ENCODE measurements at regions not wholly inside any gene's neighbourhood (a gene's known extent, or its start where the extent isn't known, plus 50 kb on each side); places are given as distances from the start of the nearest gene placed in this dataset.
"Not testable (repeated sequence)": the region's sequence is repeated elsewhere in the genome, so short reads cannot be mapped to it uniquely, and the experiment has no call there.

- DNase-seq, result no peak
Measured at GRCh38 chr2:239723486-239724193, 301.5 kb downstream of the NDUFA10 start.

GRCh38 chr2:239722760-239723470, 302.2 kb downstream of the NDUFA10 start:
- DNase-seq, result no peak

DNA sequence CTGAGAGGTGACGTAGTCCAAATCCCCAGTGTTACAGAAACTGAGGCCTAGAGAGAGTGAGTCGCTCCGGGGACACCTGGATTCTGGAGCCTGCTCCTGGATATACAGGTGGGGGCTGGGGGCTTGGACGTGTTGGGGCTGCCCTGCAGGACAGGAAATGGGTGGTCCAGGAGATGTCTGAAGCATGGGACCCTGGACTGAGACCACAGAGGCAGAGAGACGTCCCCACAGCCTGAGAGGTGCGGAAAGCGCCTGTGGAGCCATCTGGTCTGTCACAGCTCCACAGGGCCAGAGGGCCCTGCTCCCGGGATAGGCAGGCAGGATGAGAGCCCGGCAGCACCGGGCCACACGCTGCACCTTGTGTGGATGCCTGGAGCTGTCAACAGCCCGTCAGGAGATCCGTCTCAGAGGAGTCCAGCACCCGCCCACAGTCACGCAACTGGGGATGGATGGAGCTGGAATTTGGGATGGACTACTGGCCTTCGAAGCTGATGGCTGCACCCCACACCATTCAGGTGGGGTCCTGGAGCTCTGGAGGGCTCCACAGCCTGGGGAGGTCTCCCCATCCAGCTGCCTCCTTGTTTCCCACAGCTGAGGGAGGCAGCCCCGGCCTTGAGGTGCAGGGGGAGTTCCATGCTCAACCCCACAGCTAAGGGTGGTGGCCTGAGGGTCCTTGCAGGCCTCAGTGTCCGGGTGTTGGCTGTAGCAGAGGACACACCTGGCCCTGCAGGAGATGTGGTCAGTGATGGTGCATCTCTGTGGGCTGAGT, 303.0 kb downstream of the NDUFA10 start:
- no peak for DNase-seq

GRCh38 chr2:239721531-239721930, 303.6 kb downstream of the NDUFA10 start:
- no peak for DNase-seq

DNA sequence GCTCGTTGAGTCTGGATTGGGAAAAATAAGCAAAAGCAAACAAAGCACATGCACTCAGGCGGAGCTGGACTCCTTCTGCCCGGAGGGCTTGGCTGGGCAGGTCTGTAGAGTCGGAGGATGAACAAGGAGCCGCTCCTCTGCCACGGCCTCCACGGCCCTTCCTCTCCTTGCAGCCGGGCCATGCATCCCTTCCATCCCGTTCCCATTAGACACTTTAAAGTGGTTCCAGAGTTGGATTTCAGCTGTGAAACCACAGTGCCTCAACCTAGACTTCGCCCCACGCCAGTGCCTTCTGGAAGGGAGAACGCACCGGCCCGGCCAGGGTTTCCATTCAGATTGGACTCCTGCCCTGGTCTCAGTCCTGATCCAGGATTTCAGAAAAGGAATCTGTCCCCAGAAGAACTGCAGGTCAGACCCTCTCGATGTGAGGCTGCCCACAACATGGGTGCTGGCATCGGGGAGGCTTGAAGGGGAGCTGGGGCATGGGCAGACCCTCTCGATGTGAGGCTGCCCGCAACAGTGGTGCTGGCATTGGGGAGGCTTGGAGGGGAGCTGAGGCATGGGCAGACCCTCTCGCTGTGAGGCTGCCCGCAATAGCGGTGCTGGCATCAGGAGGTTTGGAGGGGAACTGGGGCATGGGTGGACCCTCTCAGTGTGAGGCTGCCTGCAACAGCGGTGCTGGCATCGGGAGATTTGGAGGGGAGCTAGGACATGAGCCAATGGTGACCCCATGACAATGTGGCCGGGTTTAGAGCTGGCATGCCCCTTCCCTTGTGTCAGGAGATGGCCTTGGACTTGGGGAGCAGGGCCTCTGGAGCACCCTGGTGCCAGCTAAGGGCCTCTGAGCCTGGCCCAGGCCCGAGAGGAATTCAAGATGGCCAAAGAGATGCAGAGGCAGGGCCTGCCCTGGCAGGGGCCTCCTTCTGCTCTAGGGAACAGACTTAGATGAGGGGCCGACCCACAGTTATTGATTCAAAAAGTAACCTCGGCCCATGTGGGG, 304.5 kb downstream of the NDUFA10 start:
- no peak for DNase-seq

DNA sequence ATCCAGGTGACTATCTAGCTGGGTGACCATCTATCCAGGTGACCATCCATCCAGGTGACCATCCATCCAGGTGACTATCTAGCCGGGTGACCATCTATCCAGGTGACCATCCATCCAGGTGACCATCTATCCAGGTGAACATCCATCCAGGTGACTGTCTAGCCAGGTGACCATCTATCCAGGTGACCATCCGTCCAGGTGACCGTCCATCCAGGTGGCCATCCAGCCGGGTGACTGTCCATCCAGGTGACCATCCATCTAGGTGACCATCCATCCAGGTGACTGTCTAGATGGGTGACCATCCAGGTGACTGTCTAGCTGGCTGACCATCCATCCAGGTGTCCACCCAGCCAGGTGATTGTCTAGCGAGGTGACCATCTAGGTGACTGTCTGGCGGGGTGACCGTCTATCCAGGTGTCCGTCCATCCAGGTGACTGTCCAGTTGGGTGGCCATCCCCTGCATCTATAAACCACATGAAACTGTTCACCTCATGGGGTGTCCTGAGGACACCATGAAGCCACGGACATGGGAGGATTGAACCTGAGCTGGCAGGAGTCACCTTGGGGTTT, 305.3 kb downstream of the NDUFA10 start:
- DNase-seq, result no peak

DNA sequence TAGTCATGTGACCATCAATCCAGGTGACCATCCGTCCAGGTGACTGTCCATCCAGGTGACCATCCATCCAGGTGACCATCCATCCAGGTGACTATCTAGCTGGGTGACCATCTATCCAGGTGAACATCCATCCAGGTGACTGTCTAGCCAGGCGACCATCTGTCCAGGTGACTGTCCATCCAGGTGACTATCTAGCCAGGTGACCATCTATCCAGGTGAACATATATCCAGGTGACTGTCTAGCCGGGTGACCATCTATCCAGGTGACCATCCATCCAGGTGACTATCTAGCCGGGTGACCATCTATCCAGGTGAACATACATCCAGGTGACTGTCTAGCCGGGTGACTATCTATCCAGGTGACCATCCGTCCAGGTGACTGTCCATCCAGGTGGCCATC, 306.2 kb downstream of the NDUFA10 start:
- DNase-seq, result not testable (repeated sequence)

- no peak for DNase-seq
Measured at GRCh38 chr2:239717706-239718105, 307.4 kb downstream of the NDUFA10 start.

GRCh38 chr2:239717319-239717675, 307.8 kb downstream of the NDUFA10 start:
- no peak for DNase-seq

- no peak for DNase-seq
Measured at GRCh38 chr2:239716536-239717318, 308.4 kb downstream of the NDUFA10 start.

- no peak for DNase-seq
Measured at GRCh38 chr2:239716009-239716408, 309.1 kb downstream of the NDUFA10 start.

DNA sequence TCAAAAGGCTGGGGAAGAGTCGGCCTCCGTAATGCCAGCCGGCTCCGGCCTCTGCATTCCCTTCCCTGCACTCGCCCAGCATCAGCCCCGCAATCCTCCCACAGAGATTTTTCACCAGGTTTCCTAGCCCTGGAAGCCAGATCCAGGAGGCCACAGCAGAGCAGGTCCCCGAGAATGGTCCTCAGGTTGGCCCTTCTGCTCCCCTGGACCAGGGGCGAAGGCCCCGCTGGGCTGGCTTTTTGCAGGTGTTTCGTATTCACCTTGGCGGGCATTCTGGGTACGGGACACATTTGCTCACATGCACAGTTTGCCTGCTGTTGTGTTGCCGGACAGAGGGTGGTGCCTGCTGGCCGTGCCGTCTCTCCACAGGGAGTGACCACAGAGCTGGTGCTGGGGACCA, 309.5 kb downstream of the NDUFA10 start:
- no peak for DNase-seq

GRCh38 chr2:239715202-239715601, 309.9 kb downstream of the NDUFA10 start:
- no peak for DNase-seq

GRCh38 chr2:239714116-239714515, 311.0 kb downstream of the NDUFA10 start:
- no peak for DNase-seq

- no peak for DNase-seq
Measured at GRCh38 chr2:239712755-239713154, 311.9 kb upstream of the HDAC4 start.

DNA sequence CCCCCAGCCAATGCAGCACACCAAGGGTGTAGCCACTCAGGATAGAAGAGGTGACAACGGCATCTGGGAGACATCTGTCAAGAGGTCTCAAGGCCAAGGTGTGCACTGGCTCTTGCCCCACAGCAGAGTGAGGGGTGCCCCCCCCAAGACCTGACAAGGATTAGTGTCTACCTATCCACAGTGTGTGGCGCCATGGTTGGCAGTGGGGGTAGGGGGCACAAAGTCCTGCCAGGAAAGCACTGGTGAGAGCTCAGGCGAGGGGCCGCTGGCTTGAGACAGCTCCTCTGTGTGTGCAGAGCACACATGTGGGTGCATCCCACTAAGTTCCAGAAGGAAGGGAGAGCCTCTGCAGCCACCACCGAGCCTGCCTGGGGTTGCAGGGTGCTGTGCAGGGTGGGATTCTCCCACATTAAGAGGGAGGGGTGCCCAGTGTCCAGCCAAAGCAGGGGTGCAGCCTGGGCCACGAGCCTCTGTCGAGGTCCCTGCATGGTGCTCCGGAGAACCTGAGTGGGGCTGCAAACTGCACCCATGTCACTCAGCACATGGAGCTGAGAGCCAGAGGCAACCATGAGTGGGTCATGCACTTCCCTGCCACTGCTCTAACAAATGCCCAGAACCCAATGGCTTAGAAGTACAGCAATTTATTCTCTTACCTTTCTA, 311.2 kb upstream of the HDAC4 start:
- DNase-seq, result no peak

DNA sequence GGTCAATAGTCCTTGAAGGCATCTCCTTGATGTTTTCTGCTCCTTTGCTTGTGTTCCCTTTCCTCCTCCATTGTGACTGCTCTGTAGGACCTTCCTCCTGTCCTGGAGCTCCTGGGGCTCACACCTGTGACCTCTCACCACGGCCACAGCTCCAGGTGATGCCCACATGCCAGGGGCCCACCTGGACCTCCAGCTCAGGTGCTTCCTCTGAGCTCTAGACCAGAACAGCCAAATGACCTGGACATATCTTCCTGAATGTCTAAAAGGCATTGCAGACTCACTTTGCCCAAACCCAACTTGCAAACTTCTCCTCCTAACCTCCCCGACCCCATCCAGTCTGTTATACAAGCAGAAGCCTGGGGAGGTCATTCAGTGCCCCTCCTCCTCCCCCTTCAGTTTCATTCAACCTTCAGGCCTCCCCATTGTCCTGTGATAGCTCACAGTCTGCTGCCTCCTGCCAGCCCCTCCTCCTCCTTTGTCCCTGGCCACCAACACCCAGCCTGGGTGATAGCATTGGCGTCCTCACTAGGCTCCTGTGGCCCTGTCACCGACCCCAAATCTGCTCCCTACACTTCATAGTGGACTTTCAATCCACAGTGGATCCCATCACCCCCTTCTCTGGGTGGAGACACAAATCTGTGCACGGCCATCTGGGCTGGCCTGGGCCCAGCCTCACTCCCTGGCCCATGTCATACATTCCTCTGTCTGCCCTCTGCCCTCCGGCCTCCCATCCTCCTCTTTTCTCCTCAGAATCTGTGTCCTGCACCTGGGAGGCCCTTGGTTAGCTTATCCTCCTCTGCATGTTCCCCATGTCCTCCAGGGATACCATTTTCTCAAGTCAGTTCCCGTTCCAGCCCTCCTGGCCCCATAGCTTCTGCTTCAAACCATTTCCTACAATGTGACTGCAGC, 310.4 kb upstream of the HDAC4 start:
- DNase-seq, result no peak

DNA sequence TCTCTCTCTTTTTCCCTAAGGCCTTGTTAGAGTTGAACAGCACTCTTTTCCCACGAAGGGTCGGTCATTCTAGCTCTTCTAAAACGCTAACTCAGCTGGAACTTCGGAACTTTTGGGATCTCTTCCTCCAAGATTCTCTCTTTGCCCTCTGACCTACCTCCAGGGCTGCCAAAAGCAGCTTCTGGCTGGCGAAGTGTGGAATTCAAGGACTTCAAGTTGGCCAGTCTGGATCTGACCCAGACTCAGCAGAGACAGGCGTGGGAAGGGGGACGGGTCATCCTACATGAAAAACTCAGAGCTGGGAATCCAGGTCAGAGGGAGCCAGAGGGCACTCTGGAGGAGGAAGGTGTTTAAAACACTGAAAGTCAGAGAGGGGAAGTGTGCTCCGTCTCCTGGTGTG, 305.5 kb upstream of the HDAC4 start:
- no peak for DNase-seq

GRCh38 chr2:239704737-239705136, 303.9 kb upstream of the HDAC4 start:
- DNase-seq, result no peak

DNA sequence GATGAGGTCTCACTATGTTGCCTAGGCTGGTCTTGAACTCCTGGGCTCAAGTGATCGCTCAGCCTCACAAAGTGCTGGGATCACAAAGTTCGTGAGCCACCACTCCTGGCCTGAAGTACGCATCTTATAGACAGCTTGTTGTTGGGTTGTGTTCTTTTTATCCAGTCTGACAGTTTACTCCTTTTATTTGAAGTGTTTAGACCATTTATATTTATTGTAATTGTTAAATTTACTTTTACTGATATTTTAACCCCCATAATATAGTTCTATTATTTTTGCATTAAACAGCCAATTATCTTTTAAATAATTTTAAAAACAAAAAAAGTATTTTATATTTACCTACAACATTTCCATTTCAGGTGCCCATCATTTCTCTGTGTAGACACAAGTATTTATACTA, 303.0 kb upstream of the HDAC4 start:
- DNase-seq, result no peak

Data from activated CD4-positive, alpha-beta T cell treated with anti-CD3 and anti-CD28 coated beads for 4 hours (primary cell).